GM19025 (cell line): ENCODE measurements at regions not wholly inside any gene's neighbourhood (a gene's known extent, or its start where the extent isn't known, plus 50 kb on each side); places are given as distances from the start of the nearest gene placed in this dataset.
A peak's percentile ranks its signal among the peaks of the same experiment; 100 is the strongest.

ENCODE experiments used
- ATAC-seq: cut with Tn5 transposase; IDR thresholded peaks from one replicate; pipeline ENCODE4 v1.9.1; 2021; ENCODE audit warnings: mild to moderate bottlenecking, low read depth, moderate library complexity; ENCODE audit not compliant: unreplicated experiment

DNA sequence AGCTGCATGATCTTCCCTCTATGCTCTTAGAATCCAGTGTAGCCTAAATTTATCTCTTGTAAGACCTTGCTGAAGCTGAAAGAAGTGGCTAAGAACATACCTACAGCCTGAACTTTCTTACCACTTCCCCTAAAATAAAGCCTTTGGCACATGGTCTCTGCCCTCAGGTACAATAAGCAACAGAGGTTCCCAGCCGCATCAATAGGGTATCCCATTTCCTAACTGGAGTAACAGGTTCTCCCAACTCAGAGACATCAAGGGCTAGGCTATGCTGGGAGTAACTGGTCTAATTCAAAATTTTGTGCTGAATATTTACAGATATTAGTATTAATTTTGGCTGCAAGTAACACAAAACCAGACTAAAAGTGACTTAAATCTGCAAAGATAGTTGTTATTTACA lies 335.8 kb upstream of the TRPC7 start:
- ATAC-seq: no peak

DNA sequence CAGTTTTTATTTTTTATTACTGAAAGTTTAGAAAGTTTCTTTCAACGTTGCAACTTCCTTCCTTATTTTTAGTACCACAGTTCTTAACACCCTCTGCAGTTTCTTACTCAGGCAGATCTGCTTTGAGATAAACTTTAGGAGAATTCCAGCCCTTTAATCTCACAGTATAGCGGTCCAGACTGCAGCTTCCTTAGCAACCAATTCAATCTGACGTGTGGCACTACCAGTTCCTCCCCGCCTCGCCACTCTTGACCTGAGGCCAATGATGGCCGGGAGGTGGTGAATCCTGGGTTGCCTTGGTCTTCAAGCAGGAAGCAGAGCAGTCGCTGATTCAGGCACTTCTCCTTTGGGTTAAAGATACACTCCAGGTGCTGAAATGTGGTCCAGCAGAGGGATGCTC lies 334.3 kb upstream of the TRPC7 start:
- ATAC-seq: no peak

DNA sequence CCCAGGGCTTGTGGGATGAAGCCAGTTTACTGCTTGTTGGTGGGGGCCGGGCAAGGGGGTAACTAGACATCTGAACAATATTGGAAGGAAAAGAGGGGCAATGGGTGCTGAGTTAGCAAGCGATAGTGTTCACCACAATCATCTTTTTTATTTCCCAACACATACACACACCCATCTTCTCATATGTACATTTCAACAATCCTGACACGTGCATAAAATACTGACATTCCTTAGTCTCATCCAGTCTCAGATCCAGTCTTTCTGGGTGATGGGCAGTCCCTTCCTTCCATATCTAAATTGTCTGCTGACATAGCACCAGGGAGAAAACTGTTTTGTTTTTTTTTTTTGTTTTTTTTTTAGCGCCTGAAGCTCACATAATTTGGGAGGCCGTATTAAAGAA lies 333.6 kb upstream of the TRPC7 start:
- ATAC-seq: no peak

DNA sequence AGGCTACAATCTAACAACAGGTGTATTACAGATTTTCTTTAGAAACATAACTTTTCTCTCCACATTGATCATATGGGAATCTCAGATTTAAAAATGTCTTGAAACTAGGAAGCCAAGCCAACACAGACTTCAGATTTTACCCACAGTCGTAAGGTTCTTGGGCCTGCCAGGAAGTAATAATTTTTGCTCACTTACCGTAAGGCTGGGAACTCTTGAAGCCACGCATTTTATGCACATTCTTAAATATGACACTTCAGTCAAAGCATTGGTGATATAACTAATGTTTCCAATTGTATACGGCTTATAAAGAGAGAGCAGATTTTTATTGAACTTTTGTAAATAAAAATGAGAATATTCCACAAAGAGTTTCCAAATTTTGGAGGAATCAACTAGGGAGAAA lies 328.9 kb upstream of the TRPC7 start:
- ATAC-seq: no peak

DNA sequence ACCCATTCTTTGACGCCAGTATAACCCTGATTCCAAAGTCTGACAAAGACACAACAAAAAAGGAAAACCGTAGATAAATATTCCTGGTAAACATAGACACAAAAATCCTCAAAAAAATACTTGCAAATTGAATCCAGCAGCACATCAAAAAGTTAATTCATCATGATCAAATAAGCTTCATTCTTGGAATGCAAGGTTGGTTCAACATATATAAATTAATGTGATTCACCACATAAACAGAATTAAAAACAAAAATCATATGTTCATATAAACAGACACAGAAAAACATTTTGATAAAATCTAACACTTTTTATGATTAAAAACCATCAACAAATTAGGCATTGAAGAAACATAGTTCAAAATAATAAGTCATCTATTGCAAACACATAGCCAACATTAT lies 324.2 kb upstream of the TRPC7 start:
- ATAC-seq: no peak

DNA sequence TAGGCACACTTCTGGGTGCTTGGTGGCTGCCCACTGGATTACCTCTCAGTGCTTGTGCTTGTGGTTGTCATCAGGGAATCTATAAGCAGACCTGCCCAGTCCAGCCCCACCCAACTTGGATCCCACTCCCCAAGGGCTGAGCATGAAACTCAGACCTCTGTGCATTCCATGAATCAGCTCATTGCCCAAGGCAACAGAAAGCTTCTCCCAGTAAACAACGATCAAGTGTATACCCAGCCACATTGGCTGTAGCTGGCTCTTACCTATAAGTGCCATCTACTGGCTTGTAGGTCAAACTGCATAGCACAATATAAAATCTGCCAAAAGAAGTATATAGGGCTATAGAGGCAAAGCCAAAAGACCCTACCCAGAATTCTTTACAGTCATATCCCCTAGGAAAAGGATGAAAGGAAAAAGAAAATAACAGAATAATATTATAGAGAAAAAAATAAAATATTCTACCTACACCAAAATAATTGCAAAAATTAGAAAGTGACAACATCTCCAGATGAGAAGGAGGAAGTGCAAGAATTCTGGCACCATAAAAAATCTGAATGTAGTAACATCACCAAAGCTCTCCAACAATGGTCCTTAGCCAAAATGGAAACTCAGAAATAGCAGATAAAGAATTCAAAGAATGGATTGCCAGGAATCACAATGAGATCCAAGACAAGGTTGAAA lies 321.0 kb upstream of the TRPC7 start:
- no peak for ATAC-seq

DNA sequence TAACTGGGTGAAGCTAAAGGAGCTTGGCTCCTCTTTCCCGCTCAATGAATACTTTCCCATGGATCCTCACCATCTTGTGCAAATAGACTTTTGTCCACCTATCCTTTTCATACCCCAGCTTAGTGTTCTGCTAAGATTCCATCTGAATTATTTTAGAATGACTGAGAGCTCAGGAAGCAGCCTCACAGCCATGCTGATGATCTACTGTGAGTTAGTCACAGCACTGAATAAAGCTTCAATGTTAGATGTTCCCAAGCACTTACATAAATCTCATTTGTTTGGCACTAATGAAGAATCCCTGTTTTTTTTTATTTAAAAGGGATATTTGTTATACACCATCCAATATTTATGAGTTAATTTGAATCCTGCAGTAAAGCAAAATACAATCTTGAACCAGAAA lies 317.6 kb upstream of the TRPC7 start:
- ATAC-seq: no peak

DNA sequence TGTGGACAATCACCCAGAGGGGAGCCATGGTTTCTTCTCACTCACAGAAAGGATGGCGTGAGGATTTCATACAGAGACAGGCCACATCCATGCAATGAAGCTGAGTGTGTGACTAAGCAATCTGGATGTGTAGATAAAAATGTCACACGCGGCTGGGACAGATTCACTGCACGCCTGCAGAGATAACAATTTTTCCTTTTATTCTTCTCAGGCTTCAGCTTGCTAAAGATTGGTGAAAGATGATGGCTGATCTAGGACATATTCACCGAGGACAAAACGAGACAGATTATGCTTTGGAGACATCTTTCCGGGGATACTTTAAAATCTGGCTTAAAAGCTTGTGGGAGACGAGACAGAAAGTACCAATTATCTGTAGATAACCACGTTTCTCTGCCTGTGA lies 313.9 kb upstream of the TRPC7 start:
- ATAC-seq: no peak

DNA sequence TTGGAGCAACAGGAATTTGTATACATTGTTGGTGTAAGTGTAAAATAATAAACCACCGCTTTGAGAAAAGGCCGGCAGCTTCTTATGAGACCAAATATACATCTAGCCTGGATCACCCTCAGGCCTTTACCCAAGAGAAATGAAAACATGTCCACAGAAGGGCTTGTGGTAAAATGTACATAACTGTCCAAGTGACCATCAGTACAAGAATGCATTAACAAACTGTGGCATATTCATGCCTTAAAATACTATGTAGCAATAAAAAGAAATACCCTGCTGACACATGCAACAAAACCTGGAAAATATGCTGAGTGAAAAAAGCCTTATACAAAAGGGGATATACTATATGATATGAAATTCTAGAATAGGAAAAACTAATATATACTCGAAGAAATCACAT lies 311.9 kb upstream of the TRPC7 start:
- no peak for ATAC-seq

DNA sequence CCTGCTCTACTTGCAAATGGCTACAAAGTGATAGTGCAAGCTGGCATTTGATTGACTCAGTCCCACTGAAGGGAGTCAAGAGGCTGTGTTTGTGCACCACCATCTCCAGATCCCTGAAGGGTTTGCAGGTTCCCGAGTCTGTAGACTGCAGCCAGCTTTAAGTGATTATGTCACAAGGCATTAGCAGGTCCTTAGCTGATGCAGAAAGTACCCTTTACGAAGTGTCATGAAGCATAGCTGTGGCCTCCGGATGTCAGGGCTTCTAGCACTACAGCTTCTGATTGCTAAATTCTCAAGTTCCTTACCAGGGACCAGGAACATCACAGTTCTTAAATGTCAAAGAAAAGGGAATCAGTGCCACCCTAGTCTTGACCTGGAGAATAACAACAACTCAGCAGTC lies 311.3 kb upstream of the TRPC7 start:
- ATAC-seq: no peak

DNA sequence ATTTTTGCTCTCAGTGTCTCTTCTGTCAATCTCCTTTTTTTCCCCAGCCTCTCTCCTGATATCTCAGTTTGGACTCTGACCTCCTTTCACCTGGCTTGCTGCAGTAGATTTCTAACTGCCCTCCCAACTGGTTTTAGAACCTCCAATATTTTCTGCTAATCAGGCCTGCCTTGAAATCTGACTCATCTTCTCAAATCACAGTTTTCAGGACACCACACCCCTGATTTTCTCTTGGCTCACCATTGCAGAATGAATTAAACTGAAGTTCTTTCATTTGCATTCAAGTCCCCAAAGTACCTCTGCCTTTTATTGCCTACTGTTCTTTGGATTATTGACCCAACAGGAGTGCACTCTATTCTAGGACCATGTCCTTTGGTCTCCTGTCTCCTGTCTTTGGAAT lies 310.4 kb upstream of the TRPC7 start:
- ATAC-seq: no peak

DNA sequence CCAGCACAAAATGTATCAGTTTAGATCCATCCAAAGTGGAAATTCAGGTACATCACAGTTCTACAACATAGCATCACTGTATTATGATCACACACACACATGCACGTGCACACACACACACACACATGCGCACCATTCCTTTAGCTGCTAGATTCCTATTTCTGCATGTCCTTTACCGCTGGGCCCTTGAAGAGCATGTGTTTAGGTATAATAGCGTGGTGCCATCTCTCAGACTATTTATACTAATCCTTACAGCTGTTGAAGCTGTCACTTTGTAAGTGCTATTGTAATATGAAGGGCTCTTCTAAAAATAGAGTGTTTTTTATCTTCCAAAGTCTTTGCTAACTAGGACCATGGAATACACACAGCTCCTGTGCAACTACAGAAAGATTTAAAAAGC lies 308.8 kb upstream of the TRPC7 start:
- no peak for ATAC-seq

DNA sequence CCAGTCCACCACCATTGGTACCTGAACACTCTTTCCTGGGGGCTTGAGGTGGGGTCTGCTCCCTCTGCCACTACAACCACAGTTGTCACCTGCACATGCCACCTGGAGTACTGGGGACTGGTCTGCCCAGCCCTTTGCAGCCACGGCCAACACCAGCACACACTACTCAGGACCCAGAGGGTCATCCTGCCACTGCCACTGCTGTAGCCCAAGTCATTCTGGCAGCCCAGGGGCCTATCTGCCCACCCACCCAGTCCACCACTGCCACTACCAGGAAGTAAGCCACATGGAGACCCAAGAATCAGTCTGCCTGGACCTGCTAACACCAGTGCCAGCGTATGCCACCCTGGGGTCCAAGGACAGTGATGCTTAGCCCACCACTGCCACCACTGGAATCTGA lies 302.4 kb upstream of the TRPC7 start:
- ATAC-seq: no peak

DNA sequence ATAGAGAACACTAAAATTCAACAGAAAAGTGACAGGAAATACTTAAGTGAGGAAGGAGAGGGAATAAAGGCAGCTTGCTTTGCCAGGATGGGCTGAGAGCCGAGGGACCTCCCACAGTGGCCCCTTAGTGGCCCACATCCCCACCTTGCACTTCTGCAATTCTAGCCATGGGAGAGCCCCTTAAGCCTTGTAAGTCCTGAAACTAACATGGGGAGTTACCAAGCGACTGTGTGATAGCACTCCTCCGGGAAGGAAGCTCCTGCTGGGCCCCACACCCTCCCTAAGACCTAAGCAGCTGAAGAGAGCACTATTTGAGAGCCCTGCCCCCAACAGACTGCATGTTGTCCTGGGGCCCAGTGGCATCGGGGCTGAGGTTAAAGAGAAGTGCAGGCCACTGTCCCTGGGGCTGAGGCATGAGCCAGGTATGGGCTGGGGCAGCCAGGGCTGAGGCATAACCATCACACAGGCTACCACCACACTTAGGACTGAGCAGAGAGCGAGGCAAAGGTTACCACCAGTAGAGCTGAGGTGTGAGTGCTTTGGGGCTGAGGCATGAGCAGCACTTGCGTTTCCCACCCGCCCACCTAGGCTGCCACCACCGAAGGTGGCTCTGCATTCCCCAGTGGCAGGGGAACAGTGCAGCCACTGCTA lies 301.8 kb upstream of the TRPC7 start:
- peak; percentile 60 for ATAC-seq

DNA sequence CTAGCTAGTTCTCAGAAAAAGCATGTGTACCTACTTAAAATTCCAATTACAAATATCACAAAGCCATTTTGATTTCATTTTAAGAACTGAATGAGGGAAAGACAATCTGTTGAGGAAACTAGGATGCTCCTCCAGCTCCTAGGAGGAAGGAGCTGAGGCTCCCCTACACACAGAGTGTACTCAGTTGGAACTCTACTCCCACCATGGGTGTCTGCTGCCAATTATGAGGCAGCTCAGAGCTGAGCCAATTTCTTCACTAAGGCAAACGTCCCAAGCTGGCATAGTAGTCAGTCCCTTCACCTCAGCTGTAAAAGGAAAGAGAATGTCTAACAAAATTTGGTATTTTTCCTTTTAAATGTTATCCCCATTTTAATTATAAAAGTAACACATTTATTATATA lies 300.0 kb upstream of the TRPC7 start:
- no peak for ATAC-seq

DNA sequence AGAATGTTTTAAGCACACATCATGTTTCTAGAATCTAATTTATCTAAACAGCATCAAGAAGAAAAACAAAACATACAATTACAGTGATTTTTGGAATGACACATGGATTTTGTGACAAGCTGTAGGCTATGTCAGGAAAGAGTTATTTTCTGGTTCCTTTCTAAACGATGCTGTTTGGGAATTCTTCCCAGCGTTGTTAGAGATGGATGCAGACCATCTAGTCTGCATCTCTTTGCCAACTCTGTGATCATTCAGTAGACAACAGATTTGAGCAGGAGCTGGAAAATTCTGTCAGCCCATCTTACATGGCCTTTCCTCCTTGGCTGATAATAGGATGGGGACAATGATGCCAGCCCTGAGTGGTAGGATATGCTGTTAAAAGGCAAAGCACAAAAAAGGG lies 295.7 kb upstream of the TRPC7 start:
- no peak for ATAC-seq

DNA sequence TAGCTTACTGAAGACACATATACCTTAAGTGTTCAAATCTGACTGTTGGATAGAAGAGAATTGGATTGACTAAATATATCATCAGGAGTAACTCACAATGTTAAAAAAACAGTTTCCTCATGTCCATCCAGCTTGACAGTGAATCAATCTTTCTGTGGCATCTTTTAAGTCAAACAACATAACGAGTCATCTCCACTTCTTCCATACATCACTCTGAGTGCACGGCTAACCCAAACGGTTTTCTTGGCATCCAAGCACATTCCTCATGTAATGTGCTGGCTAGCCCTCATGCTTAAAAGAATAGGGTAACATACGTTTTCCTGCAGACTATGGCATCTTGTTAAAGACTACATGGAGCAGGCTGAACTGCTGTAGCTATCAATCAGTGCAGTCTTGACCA lies 291.5 kb upstream of the TRPC7 start:
- no peak for ATAC-seq

DNA sequence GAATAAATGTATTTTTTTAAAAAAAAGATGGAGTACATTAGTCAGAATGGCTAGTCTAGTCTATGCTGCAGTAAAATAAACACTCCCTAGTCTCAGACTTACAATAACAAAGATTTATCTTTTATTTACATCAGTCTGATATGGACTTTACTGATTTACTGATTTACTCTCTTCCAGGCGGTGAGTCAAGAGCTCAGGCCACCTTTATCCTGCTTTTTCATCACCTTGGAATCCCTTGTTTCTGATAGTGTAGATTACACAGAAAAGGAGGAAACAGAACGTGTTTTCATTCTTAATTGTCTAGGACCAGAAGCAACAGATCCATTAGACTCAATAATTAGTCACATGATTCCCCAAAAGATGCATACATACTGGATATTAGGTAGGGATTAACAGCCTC lies 290.1 kb upstream of the TRPC7 start:
- no peak for ATAC-seq

DNA sequence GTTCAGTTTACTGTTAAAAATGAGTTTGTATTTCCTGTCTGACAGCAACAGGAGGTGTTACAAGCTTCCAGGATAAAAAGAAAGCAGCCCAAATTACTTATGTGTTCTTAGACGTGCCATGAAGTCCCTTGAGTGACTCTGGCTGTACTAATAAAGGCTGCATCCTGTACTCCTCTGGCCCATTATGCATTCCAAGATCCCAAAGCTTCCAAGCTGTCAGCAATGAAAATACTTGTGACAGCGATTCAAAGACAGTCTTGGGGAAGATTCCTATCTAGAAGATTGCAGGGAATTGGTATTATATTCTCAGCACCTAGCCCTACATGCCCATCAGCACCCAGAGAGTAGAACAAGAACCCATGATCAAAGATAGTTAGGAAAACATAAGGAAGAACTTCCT lies 281.6 kb upstream of the TRPC7 start:
- ATAC-seq: no peak

DNA sequence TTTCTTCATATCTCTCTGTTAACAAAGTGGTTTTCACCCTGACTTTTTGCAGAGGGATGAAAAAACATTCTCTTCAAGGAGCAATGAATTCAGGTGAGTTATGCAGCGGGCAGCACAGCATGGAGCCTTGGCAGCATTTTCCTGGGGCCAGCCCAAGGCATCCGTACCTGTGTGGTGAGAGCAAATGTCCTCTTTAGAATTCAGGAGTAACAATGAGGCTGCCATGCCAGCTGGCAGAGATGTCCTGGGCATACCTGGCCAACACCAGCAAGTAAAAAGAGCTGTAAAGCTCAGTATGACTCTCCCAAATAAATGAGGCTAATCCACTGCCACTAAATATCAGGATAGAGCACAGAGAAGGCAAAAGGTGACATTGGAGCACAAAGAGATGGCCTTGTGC lies 277.6 kb upstream of the TRPC7 start:
- ATAC-seq: no peak

DNA sequence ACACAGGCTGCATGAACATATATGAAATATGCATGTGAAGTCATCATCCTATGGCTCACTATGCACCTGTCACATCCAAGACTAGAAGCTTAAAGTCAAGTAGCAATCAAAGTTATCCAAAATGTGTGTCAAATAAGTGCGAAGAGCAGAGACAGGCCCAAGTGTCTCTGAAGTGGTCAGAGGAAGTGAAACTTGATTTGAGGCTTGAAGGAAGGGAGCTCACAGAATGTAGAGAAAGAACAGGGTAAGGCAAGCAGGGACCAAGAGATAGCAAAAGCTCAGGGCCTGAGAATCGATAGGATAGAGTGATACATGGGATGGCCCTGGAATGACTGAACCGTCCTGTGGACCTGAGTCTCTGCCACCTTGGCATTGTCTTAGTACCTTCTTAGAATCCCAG lies 274.3 kb upstream of the TRPC7 start:
- ATAC-seq: no peak

DNA sequence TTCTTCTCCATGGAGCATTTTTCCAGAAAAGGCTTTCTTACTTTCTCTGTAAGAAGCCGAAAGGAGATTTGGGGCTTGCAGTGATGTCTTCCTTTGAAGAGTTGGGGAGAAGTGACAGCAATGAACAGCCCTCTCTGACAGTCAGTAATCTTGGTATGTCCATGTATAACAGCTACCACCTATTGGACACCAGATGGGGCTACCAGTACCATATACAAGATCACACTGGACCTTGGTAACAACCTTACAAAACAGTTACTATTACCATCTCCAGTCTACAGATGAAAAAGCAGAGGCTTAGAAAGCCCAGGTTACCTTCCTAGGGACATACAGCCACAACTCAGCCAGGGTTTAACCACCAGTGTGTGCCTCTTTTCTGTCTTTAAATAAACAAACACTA lies 272.7 kb upstream of the TRPC7 start:
- no peak for ATAC-seq

DNA sequence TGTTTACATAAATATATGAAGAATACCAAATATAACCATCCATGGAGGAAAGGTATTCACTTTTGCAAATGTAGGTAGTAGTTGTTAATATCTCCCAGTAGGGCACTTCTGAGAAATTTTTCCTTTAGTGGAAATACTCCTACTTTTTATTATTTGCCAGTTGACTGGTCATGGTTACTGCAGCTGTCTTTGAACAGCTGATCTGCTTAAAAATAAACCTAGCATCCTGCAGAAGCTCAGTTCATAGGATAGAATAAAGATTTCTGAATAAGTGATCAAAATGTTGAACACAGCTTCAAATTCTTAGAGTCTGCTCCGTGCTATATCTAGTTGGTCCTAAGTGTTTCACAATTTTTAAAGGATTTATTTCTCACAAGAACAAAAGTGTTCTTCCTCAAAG lies 270.7 kb upstream of the TRPC7 start:
- ATAC-seq: no peak
